HepG2 (cell line): ENCODE measurements at regions not wholly inside any gene's neighbourhood (a gene's known extent, or its start where the extent isn't known, plus 50 kb on each side); places are given as distances from the start of the nearest gene placed in this dataset.

Experiments
- CBX5 ChIP-seq: sonication (generic); formaldehyde crosslinking; IDR thresholded peaks from 2 replicates; pipeline ENCODE4 v1.4.0; 2020; ENCODE audit warnings: missing genetic modification reagents, borderline replicate concordance
- FOXK1 ChIP-seq: sonication (generic); formaldehyde crosslinking; IDR thresholded peaks from 2 replicates; pipeline ENCODE4 v1.4.0; 2020; ENCODE audit warnings: low read depth, missing genetic modification reagents, borderline replicate concordance
- GMEB1 ChIP-seq: sonication (generic); formaldehyde crosslinking; IDR thresholded peaks from 2 replicates; pipeline ENCODE4 v1.5.1; 2020; ENCODE audit warnings: missing genetic modification reagents, mild to moderate bottlenecking, borderline replicate concordance
- HBP1 ChIP-seq: IDR thresholded peaks from 2 replicates; pipeline ENCODE4 v1.6.1; 2016; ENCODE audit warnings: low read depth, control low read depth
- HDAC2 ChIP-seq: sonication (generic); formaldehyde crosslinking; IDR thresholded peaks from 2 replicates; pipeline ENCODE4 v1.4.0; 2020; ENCODE audit warnings: missing genetic modification reagents
- HMGXB3 ChIP-seq: sonication (generic); formaldehyde crosslinking; IDR thresholded peaks from 2 replicates; pipeline ENCODE4 v1.4.0; 2020; ENCODE audit warnings: missing genetic modification reagents, borderline replicate concordance
- KDM2A ChIP-seq: sonication (generic); formaldehyde crosslinking; IDR thresholded peaks from 2 replicates; pipeline ENCODE4 v1.4.0; 2020; ENCODE audit warnings: low read depth, missing genetic modification reagents, borderline replicate concordance
- MAX ChIP-seq: IDR thresholded peaks from 2 replicates; pipeline ENCODE4 v1.6.1; 2012; ENCODE audit warnings: inconsistent platforms
- YEATS2 ChIP-seq: sonication (generic); formaldehyde crosslinking; IDR thresholded peaks from 2 replicates; pipeline ENCODE4 v1.4.0; 2020; ENCODE audit warnings: missing genetic modification reagents, borderline replicate concordance
- ZBTB4 ChIP-seq: sonication (generic); formaldehyde crosslinking; IDR thresholded peaks from 2 replicates; pipeline ENCODE4 v1.4.0; 2020; ENCODE audit warnings: missing genetic modification reagents, mild to moderate bottlenecking, borderline replicate concordance
- ZBTB43 ChIP-seq: sonication (generic); formaldehyde crosslinking; conservative IDR thresholded peaks from 2 replicates; pipeline ENCODE4 v1.4.0; 2020; ENCODE audit warnings: missing genetic modification reagents
- ZFP90 ChIP-seq: sonication (generic); formaldehyde crosslinking; IDR thresholded peaks from 2 replicates; pipeline ENCODE4 v1.8.0; 2022; ENCODE audit warnings: missing genetic modification reagents, mild to moderate bottlenecking, inconsistent platforms, borderline replicate concordance
- ZNF720 ChIP-seq: sonication (generic); formaldehyde crosslinking; IDR thresholded peaks from 2 replicates; pipeline ENCODE4 v1.4.0; 2020; ENCODE audit warnings: missing genetic modification reagents
- ZNF878 ChIP-seq: sonication (generic); formaldehyde crosslinking; IDR thresholded peaks from 2 replicates; pipeline ENCODE4 v1.8.1; 2023; ENCODE audit warnings: mild to moderate bottlenecking, missing genetic modification reagents, moderate library complexity

- TF ChIP-seq ZBTB4, result peak; percentile 80; the same call in 1 of the 2 replicates
- peak; percentile 72; the same call in 1 of the 2 replicates for TF ChIP-seq FOXK1
- TF ChIP-seq ZNF878 (CRISPR knock-in tag), result 0 out of 2 replicates have a peak, but pooled peaks have one; percentile 38
- 0 out of 2 replicates have a peak, but pooled peaks have one; percentile 17 for TF ChIP-seq HDAC2 (CRISPR knock-in tag)
- TF ChIP-seq CBX5 (CRISPR knock-in tag), result peak; percentile 47; the same call in 1 of the 2 replicates
- TF ChIP-seq ZFP90 (CRISPR knock-in tag), result 0 out of 2 replicates have a peak, but pooled peaks have one; percentile 29
- TF ChIP-seq ZNF720 (CRISPR knock-in tag), result peak; percentile 71; the same call in 1 of the 2 replicates
- TF ChIP-seq MAX, result peak; percentile 59
- TF ChIP-seq GMEB1 (CRISPR knock-in tag), result peak; percentile 26; the same call in 1 of the 2 replicates
- TF ChIP-seq HMGXB3 (CRISPR knock-in tag), result peak; percentile 79; the same call in 1 of the 2 replicates
- peak; percentile 82; the same call in 1 of the 2 replicates for TF ChIP-seq YEATS2 (CRISPR knock-in tag)
- TF ChIP-seq KDM2A (CRISPR knock-in tag), result peak; percentile 68; the same call in 1 of the 2 replicates
- TF ChIP-seq HBP1 (CRISPR knock-in tag), result 0 out of 2 replicates have a peak, but pooled peaks have one; percentile 48
- 0 out of 2 replicates have a peak, but pooled peaks have one; percentile 27 for TF ChIP-seq ZBTB43 (CRISPR knock-in tag)
These were observed 677.5 kb upstream of the DEFB115 start (continued) for GRCh38 chr20:30579824-30580438.
